SK-N-SH (cell line): ENCODE measurements at regions not wholly inside any gene's neighbourhood (a gene's known extent, or its start where the extent isn't known, plus 50 kb on each side); places are given as distances from the start of the nearest gene placed in this dataset.

Experiments
- CTCF ChIA-PET: fragments of 300-600, 350-600 bp; formaldehyde crosslinking; extraction: SDS; loops from one replicate; lab custom pipeline; 2021; lab: Yijun Ruan, JAX
- POLR2A ChIA-PET: fragments of 350-600 bp; sonication (Branson Sonifier 250); formaldehyde crosslinking; extraction: SDS; loops from one replicate; lab custom pipeline; 2020; ENCODE audit warnings: antibody characterized with exemption, inconsistent platforms; lab: Yijun Ruan, JAX
- DNase-seq: peaks from one replicate; pipeline ENCODE4 v3.0.0; 2012
- H2AFZ ChIP-seq: fragments of 200-600 bp; sonication (generic); 2 replicates; pipeline ENCODE4 v1.8.1; 2016; ENCODE audit warnings: antibody characterized with exemption, mild to moderate bottlenecking, low read depth
- H3F3A ChIP-seq: fragments of 200-600 bp; sonication (generic); replicated peaks from 2 replicates; pipeline ENCODE3; 2016; ENCODE audit warnings: antibody characterized with exemption, mild to moderate bottlenecking; ENCODE audit not compliant: insufficient read depth
- H3K27ac ChIP-seq, 2 experiments: fragments of 200-500 bp in 1 of 2; fragments of 200-600 bp in 1 of 2; sonication (Bioruptor generic) in 1 of 2; sonication (generic), shearing (Covaris generic) in 1 of 2; 2 replicates each; pipeline versions ENCODE4 v1.5.1 to v1.6.1; 2014 to 2016; ENCODE audit warnings: low read depth in 2 of 2, inconsistent platforms in 1 of 2, low read length in 1 of 2, mild to moderate bottlenecking in 1 of 2, mixed read lengths in 1 of 2
- H3K27me3 ChIP-seq: fragments of 200-600 bp; sonication (generic), shearing (Covaris generic); 2 replicates; pipeline ENCODE4 v1.6.1; 2016; ENCODE audit warnings: mixed run types; ENCODE audit not compliant: insufficient read depth
- H3K36me3 ChIP-seq, 2 experiments: fragments of 200-500 bp in 1 of 2; fragments of 200-600 bp in 1 of 2; sonication (Bioruptor generic) in 1 of 2; sonication (generic) in 1 of 2; replicated peaks in 1 of 2; 2 replicates each; pipeline versions ENCODE3 to v1.5.1; 2014 to 2016; ENCODE audit warnings: low read length in 1 of 2, mild to moderate bottlenecking in 1 of 2; ENCODE audit not compliant: insufficient read depth in 2 of 2, control insufficient read depth in 1 of 2
- H3K4me1 ChIP-seq, 2 experiments: fragments of 200-500 bp in 1 of 2; fragments of 200-600 bp in 1 of 2; sonication (Bioruptor generic) in 1 of 2; sonication (generic), shearing (Covaris generic) in 1 of 2; 2 replicates each; pipeline versions ENCODE4 v1.5.1 to v1.6.1; 2014 to 2016; ENCODE audit warnings: low read depth in 1 of 2, low read length in 1 of 2, mixed run types in 1 of 2; ENCODE audit not compliant: insufficient read depth in 2 of 2, control insufficient read depth in 1 of 2
- H3K4me2 ChIP-seq: fragments of 200-600 bp; sonication (generic), shearing (Covaris generic); 2 replicates; pipeline ENCODE4 v1.6.1; 2017; ENCODE audit warnings: mixed run types
- H3K4me3 ChIP-seq, 2 experiments: fragments of 200-500 bp in 1 of 2; fragments of 200-600 bp in 1 of 2; sonication (Bioruptor generic) in 1 of 2; sonication (generic), shearing (Covaris generic) in 1 of 2; 2 replicates each; pipeline versions ENCODE4 v1.5.1 to v1.8.1; 2014 to 2016; ENCODE audit warnings: low read depth in 2 of 2, inconsistent platforms in 1 of 2, low read length in 1 of 2, mild to moderate bottlenecking in 1 of 2, mixed read lengths in 1 of 2, moderate library complexity in 1 of 2
- H3K79me2 ChIP-seq: fragments of 200-600 bp; sonication (generic); 2 replicates; pipeline ENCODE4 v1.8.1; 2017; ENCODE audit warnings: mild to moderate bottlenecking; ENCODE audit not compliant: insufficient read depth
- H3K9ac ChIP-seq: fragments of 200-600 bp; sonication (generic); 2 replicates; pipeline ENCODE4 v1.6.1; 2017; ENCODE audit warnings: mixed run types
- H3K9me2 ChIP-seq: fragments of 200-600 bp; sonication (generic); 2 replicates; pipeline ENCODE4 v1.6.1; 2017; ENCODE audit warnings: mixed run types
- H3K9me3 ChIP-seq: fragments of 200-600 bp; sonication (generic); 2 replicates; pipeline ENCODE4 v1.6.1; 2017; ENCODE audit warnings: mixed run types, mild to moderate bottlenecking, moderate library complexity
- H4K20me1 ChIP-seq: fragments of 200-600 bp; sonication (generic); 2 replicates; pipeline ENCODE4 v1.6.1; 2017; ENCODE audit warnings: mild to moderate bottlenecking, mixed run types; ENCODE audit not compliant: insufficient read depth
- CTCF ChIP-seq: fragments of 200-600 bp; sonication (generic); IDR thresholded peaks from 2 replicates; pipeline ENCODE4 v1.6.1; 2017; ENCODE audit warnings: antibody characterized with exemption, mild to moderate bottlenecking, moderate library complexity
- ELF1 ChIP-seq: IDR thresholded peaks from 2 replicates; pipeline ENCODE4 v1.4.0; 2012
- FOSL2 ChIP-seq: IDR thresholded peaks from 2 replicates; pipeline ENCODE4 v1.4.0; 2012; ENCODE audit warnings: low read depth, mild to moderate bottlenecking, moderate library complexity, borderline replicate concordance
- FOXM1 ChIP-seq: IDR thresholded peaks from 2 replicates; pipeline ENCODE4 v1.4.0; 2012; ENCODE audit warnings: low read depth, mild to moderate bottlenecking
- GATA2 ChIP-seq: sonication (generic); formaldehyde crosslinking; IDR thresholded peaks from 2 replicates; pipeline ENCODE4 v1.5.0; 2020; ENCODE audit warnings: mild to moderate bottlenecking, missing genetic modification reagents
- IRF3 ChIP-seq: fragments of 150-350 bp; IDR thresholded peaks from 2 replicates; pipeline ENCODE4 v1.6.1; 2016; ENCODE audit warnings: mild to moderate bottlenecking, low read depth, low read length
- JUND ChIP-seq: IDR thresholded peaks from 2 replicates; pipeline ENCODE4 v1.4.0; 2012
- MEF2A ChIP-seq: IDR thresholded peaks from 2 replicates; pipeline ENCODE4 v1.4.0; 2012; ENCODE audit warnings: low read depth, borderline replicate concordance
- NFIC ChIP-seq: IDR thresholded peaks from 2 replicates; pipeline ENCODE4 v1.4.0; 2012; ENCODE audit warnings: borderline replicate concordance
- NRF1 ChIP-seq: IDR thresholded peaks from 2 replicates; pipeline ENCODE4 v1.6.1; 2012; ENCODE audit warnings: low read depth, mild to moderate bottlenecking, low read length
- POLR2AphosphoS5 ChIP-seq: IDR thresholded peaks from 2 replicates; pipeline ENCODE4 v1.6.1; 2012; ENCODE audit warnings: low read depth, low read length
- RAD21 ChIP-seq: IDR thresholded peaks from 2 replicates; pipeline ENCODE4 v1.6.1; 2012; ENCODE audit warnings: mild to moderate bottlenecking, low read length
- RCOR1 ChIP-seq: fragments of 150-350 bp; IDR thresholded peaks from 2 replicates; pipeline ENCODE4 v1.6.1; 2017; ENCODE audit warnings: antibody characterized with exemption, low read length
- RFX5 ChIP-seq: IDR thresholded peaks from 2 replicates; pipeline ENCODE4 v1.6.1; 2012; ENCODE audit warnings: mild to moderate bottlenecking, improper control_type of control experiment, low read length
- SIN3A ChIP-seq: IDR thresholded peaks from 2 replicates; pipeline ENCODE4 v1.6.1; 2012; ENCODE audit warnings: low read depth, mild to moderate bottlenecking, low read length, moderate library complexity, borderline replicate concordance
- TCF12 ChIP-seq: IDR thresholded peaks from 2 replicates; pipeline ENCODE4 v1.4.0; 2012
- TEAD4 ChIP-seq: IDR thresholded peaks from 2 replicates; pipeline ENCODE4 v1.4.0; 2012; ENCODE audit warnings: mild to moderate bottlenecking, borderline replicate concordance; ENCODE audit not compliant: insufficient read depth
- USF1 ChIP-seq: IDR thresholded peaks from 2 replicates; pipeline ENCODE4 v1.4.0; 2012; ENCODE audit warnings: low read depth, borderline replicate concordance
- USF2 ChIP-seq: fragments of 150-350 bp; IDR thresholded peaks from 2 replicates; pipeline ENCODE4 v1.6.1; 2017; ENCODE audit warnings: antibody characterized with exemption, low read length, low read depth, borderline replicate concordance
- YY1 ChIP-seq: IDR thresholded peaks from 2 replicates; pipeline ENCODE4 v1.4.0; 2012; ENCODE audit warnings: low read depth, mild to moderate bottlenecking
- ZBTB33 ChIP-seq: IDR thresholded peaks from 2 replicates; pipeline ENCODE4 v1.4.0; 2012; ENCODE audit warnings: low read depth, borderline replicate concordance
- WGBS: methylation state at CpG from one replicate; pipeline ENCODE4 v1.1.6; 2017; ENCODE audit warnings: low lambda C conversion rate; 5-methylcytosine and 5-hydroxymethylcytosine counted together

- CTCF ChIA-PET = interaction anchor here (0.9 to 1.1 kb wide), 2 partner anchors 9 to 43 kb away, joined by 3 to 4 read pairs; no protein-coding TSS in a partner anchor
- Histone ChIP-seq H3K79me2 (no peaks in the 10 kb centered on the region), H3K4me2 (no peak overlapping the region), H3K9ac (no peak overlapping the region), H3K27me3 (no peaks in the 10 kb centered on the region; the same call in 1 of the 2 replicates), H3K4me3 (no peak overlapping the region), H3K9me2 (no peaks in the 10 kb centered on the region), H2AFZ (no peak overlapping the region), H3K9me3 (no peaks in the 10 kb centered on the region), H3K36me3 (no peaks in the 10 kb centered on the region), H3K4me1 (no peaks in the 10 kb centered on the region), H3K27ac (no peak overlapping the region), H3F3A (no peaks in the 10 kb centered on the region), H4K20me1 (no peaks in the 10 kb centered on the region)
- WGBS = no CpG with 5 or more reads among the region's 2 CpGs
- TF ChIP-seq TEAD4 (no peak), JUND (no peak), FOXM1 (no peak), POLR2AphosphoS5 (no peak), YY1 (no peak), MEF2A (no peak), NFIC (no peak), ELF1 (no peak), GATA2 (CRISPR knock-in tag) (no peak), FOSL2 (no peak), USF2 (no peak), TCF12 (no peak), NRF1 (no peak), RCOR1 (no peak), RFX5 (no peak)
- DNase-seq = no peak
- POLR2A ChIA-PET = no interaction called here
Observed at GRCh38 chr2:121142452-121142851, 142.6 kb downstream of the TFCP2L1 start.

GRCh38 chr2:121144111-121144510 is 140.9 kb downstream of the TFCP2L1 start:
- CTCF ChIA-PET = interaction anchor here (1.0 kb wide), 1 partner anchor 153 kb away, joined by 5 read pairs; no protein-coding TSS in a partner anchor
- no peaks in the 10 kb centered on the region for H3K9me2 ChIP-seq
- no peaks in the 10 kb centered on the region for H4K20me1 ChIP-seq
- H3K27ac ChIP-seq = no peak overlapping the region
- H3K36me3 ChIP-seq = no peaks in the 10 kb centered on the region
- no peaks in the 10 kb centered on the region for H3K9me3 ChIP-seq
- no peak overlapping the region for H2AFZ ChIP-seq
- no peaks in the 10 kb centered on the region for H3F3A ChIP-seq
- no peaks in the 10 kb centered on the region for H3K79me2 ChIP-seq
- H3K4me3 ChIP-seq = no peak overlapping the region
- no peak overlapping the region for H3K9ac ChIP-seq
- H3K4me2 ChIP-seq = no peak overlapping the region
- TF ChIP-seq TEAD4 (no peak), IRF3 (no peak), NRF1 (no peak), RCOR1 (no peak), USF1 (no peak), ZBTB33 (no peak), SIN3A (no peak), TCF12 (no peak), RFX5 (no peak), ELF1 (no peak), USF2 (no peak), RAD21 (no peak), CTCF (no peak), YY1 (no peak), NFIC (no peak), POLR2AphosphoS5 (no peak)
- no peaks in the 10 kb centered on the region for H3K4me1 ChIP-seq
- POLR2A ChIA-PET = no interaction called here
- no peaks in the 10 kb centered on the region; the same call in 1 of the 2 replicates for H3K27me3 ChIP-seq
- WGBS = 52% methylated on average over 7 of the region's 7 CpGs
- DNase-seq = no peak
